ENCODE measurements at regions not wholly inside any gene's neighbourhood (a gene's known extent, or its start where the extent isn't known, plus 50 kb on each side); places are given as distances from the start of the nearest gene placed in this dataset.

DNA sequence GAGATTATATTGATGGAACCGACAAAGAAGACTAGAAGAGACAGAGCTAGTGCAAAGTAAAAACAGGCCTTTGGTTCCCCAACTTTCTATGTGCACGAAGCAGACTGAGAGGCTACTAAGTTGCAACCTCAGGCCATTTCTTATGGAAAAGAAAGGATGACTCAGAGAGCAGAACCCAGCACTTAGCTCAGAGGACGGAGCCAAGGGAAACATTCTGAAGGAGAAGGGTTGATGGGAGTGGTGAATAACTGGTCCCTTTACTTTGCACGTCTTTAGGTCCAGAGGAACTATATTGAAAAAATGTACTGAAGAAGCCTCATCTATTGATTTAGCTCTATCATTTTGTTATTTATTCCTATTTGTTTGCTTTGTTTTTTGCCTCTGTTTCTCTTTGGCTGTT is 182.1 kb downstream of the CPE start:
- Histone ChIP-seq H3K4me2 (ENCODE audit: low read depth, low read length) (no peak overlapping the region), H3K9ac (ENCODE audit: insufficient read depth, low read depth, low read length) (no peak overlapping the region), H3K9me3 (ENCODE audit: low read length) (no peaks in the 10 kb centered on the region), H3K27ac (ENCODE audit: extremely low read length, insufficient read depth, low read length) (no peak overlapping the region), H3K79me2 (ENCODE audit: insufficient read depth, low read length) (no peaks in the 10 kb centered on the region), H3K4me1 (ENCODE audit: insufficient read depth, low read length) (no peaks in the 10 kb centered on the region), H3K4me3 (replicated peaks in 1 of 3; ENCODE audit: insufficient read depth in 1 of 3, low read depth in 2 of 3, low read length in 3 of 3) (no peak overlapping the region), H3K27me3 (ENCODE audit: control insufficient read depth in 1 of 2, insufficient read depth in 2 of 2, low read length in 2 of 2) (no peaks in the 10 kb centered on the region), H3K36me3 (replicated peaks in 1 of 2; ENCODE audit: control insufficient read depth in 1 of 2, insufficient read depth in 2 of 2, low read length in 2 of 2) (no peaks in the 10 kb centered on the region), H2AFZ (ENCODE audit: low read length) (no peak overlapping the region), H4K20me1 (ENCODE audit: insufficient read depth, low read length) (no peaks in the 10 kb centered on the region)
- intact Hi-C loops (cut with micrococcal nuclease; ENCODE audit: unreplicated experiment) (no loop called here), in situ Hi-C loops (cut with HindIII; ENCODE audit: extremely low pct_ligation_motif_present, low pct_unique_long_range_greater_than_20kb) (no loop called here)
- ATAC-seq = no peak
- BruUV-seq (replicated peaks) = no TSS peak
- FAIRE-seq = no peak
- TF ChIP-seq RBFOX2 (IDR thresholded peaks at IDR 0.05; ENCODE audit: low read depth, low read length) (no peak), ZIK1 (CRISPR knock-in tag; IDR thresholded peaks at IDR 0.05; ENCODE audit: borderline replicate concordance, low read depth) (no peak), SOX5 (CRISPR knock-in tag; IDR thresholded peaks at IDR 0.05; ENCODE audit: borderline replicate concordance) (no peak), ZSCAN31 (CRISPR knock-in tag; IDR thresholded peaks at IDR 0.05; ENCODE audit: low read depth) (no peak), POGK (CRISPR knock-in tag; conservative IDR thresholded peaks at IDR 0.05) (no peak), TCF7L2 (IDR thresholded peaks at IDR 0.05; ENCODE audit: low read depth, low read length) (no peak)
- TF ChIP-seq, protein P1, sequence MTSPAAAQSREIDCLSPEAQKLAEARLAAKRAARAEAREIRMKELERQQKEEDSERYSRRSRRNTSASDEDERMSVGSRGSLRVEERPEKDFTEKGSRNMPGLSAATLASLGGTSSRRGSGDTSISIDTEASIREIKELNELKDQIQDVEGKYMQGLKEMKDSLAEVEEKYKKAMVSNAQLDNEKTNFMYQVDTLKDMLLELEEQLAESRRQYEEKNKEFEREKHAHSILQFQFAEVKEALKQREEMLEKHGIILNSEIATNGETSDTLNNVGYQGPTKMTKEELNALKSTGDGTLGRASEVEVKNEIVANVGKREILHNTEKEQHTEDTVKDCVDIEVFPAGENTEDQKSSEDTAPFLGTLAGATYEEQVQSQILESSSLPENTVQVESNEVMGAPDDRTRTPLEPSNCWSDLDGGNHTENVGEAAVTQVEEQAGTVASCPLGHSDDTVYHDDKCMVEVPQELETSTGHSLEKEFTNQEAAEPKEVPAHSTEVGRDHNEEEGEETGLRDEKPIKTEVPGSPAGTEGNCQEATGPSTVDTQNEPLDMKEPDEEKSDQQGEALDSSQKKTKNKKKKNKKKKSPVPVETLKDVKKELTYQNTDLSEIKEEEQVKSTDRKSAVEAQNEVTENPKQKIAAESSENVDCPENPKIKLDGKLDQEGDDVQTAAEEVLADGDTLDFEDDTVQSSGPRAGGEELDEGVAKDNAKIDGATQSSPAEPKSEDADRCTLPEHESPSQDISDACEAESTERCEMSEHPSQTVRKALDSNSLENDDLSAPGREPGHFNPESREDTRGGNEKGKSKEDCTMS (CRISPR knock-in tag; conservative IDR thresholded peaks at IDR 0.05) = no peak
- ChIA-PET CTCF (ENCODE audit: low intra/inter-chr PET ratio, low total read pairs) (no interaction called here), POLR2A (no interaction called here)
- DNase-seq (ENCODE audit: low spot score) = no peak
- 0% methylated on average over 4 of the region's 4 CpGs for WGBS (ENCODE audit: low lambda C conversion rate)
